HAP-1 (cell line): ENCODE measurements at regions not wholly inside any gene's neighbourhood (a gene's known extent, or its start where the extent isn't known, plus 50 kb on each side); places are given as distances from the start of the nearest gene placed in this dataset.

ENCODE experiments used
- DNase-seq, 2 experiments: peaks; one replicate each; pipeline ENCODE4 v3.0.0-alpha.2; 2016 to 2020; ENCODE audit warnings: low spot score in 2 of 2
- H3K27me3 ChIP-seq: fragments of 250-450 bp; sonication (Bioruptor Pico); 2 replicates; pipeline ENCODE4 v1.5.1; 2020; ENCODE audit warnings: low read depth, mild to moderate bottlenecking, moderate library complexity
- H3K36me3 ChIP-seq: fragments of 250-450 bp; sonication (Bioruptor Pico); replicated peaks from 2 replicates; pipeline ENCODE4 v1.5.1; 2020; ENCODE audit warnings: mild to moderate bottlenecking
- H3K4me1 ChIP-seq: fragments of 250-450 bp; sonication (Bioruptor Pico); 2 replicates; pipeline ENCODE4 v1.5.1; 2020; ENCODE audit warnings: mild to moderate bottlenecking
- H3K4me3 ChIP-seq: fragments of 250-450 bp; sonication (Bioruptor Pico); 2 replicates; pipeline ENCODE4 v1.5.1; 2020; ENCODE audit warnings: mild to moderate bottlenecking, moderate library complexity
- H3K9me3 ChIP-seq: fragments of 250-450 bp; sonication (Bioruptor Pico); 2 replicates; pipeline ENCODE4 v1.5.1; 2020; ENCODE audit warnings: mild to moderate bottlenecking, moderate library complexity
- in situ Hi-C: fragments of 300-500 bp; cut with MboI; formaldehyde crosslinking; loops from 3 replicates; pipeline ENCODE4 v1.14.3; 2020; ENCODE audit warnings: low sequenced_read_pairs, inconsistent platforms, mixed read lengths

GRCh38 chr9:10674586-10674985 is 61.8 kb upstream of the PTPRD start:
- no peak overlapping the region for H3K4me3 ChIP-seq
- no peaks in the 10 kb centered on the region for H3K4me1 ChIP-seq
- no peaks in the 10 kb centered on the region for H3K27me3 ChIP-seq
- H3K36me3 ChIP-seq = no peaks in the 10 kb centered on the region
- in situ Hi-C loops = no loop called here
- H3K9me3 ChIP-seq = no peaks in the 10 kb centered on the region
- DNase-seq = no peak

- no peak for DNase-seq
- no peaks in the 10 kb centered on the region for H3K9me3 ChIP-seq
- no peaks in the 10 kb centered on the region for H3K4me1 ChIP-seq
- in situ Hi-C loops = no loop called here
- no peak overlapping the region for H3K4me3 ChIP-seq
- no peaks in the 10 kb centered on the region for H3K36me3 ChIP-seq
- no peaks in the 10 kb centered on the region for H3K27me3 ChIP-seq
These were observed 65.2 kb upstream of the PTPRD start for GRCh38 chr9:10678010-10678409.

- Histone ChIP-seq H3K4me1 (no peaks in the 10 kb centered on the region), H3K36me3 (no peaks in the 10 kb centered on the region), H3K27me3 (no peaks in the 10 kb centered on the region), H3K9me3 (no peaks in the 10 kb centered on the region), H3K4me3 (no peak overlapping the region)
- DNase-seq = no peak
- in situ Hi-C loops = no loop called here
These were observed 66.0 kb upstream of the PTPRD start for GRCh38 chr9:10678790-10679189.

GRCh38 chr9:10686943-10687342 is 74.1 kb upstream of the PTPRD start:
- Histone ChIP-seq H3K36me3 (no peaks in the 10 kb centered on the region), H3K4me1 (no peaks in the 10 kb centered on the region), H3K9me3 (no peaks in the 10 kb centered on the region), H3K27me3 (no peaks in the 10 kb centered on the region), H3K4me3 (no peak overlapping the region)
- in situ Hi-C loops = no loop called here
- DNase-seq = no peak

- in situ Hi-C loops = no loop called here
- Histone ChIP-seq H3K36me3 (no peaks in the 10 kb centered on the region), H3K9me3 (no peaks in the 10 kb centered on the region), H3K4me3 (no peak overlapping the region), H3K4me1 (no peaks in the 10 kb centered on the region), H3K27me3 (no peaks in the 10 kb centered on the region)
- no peak for DNase-seq
These were observed 77.7 kb upstream of the PTPRD start for GRCh38 chr9:10690546-10690945.

GRCh38 chr9:10697044-10697443 is 84.2 kb upstream of the PTPRD start:
- H3K9me3 ChIP-seq = no peaks in the 10 kb centered on the region
- no peak for DNase-seq
- no peaks in the 10 kb centered on the region for H3K27me3 ChIP-seq
- H3K36me3 ChIP-seq = no peaks in the 10 kb centered on the region
- H3K4me1 ChIP-seq = no peaks in the 10 kb centered on the region
- no peak overlapping the region for H3K4me3 ChIP-seq
- in situ Hi-C loops = no loop called here

GRCh38 chr9:10700291-10700690 is 87.5 kb upstream of the PTPRD start:
- H3K36me3 ChIP-seq = no peaks in the 10 kb centered on the region
- no peak for DNase-seq
- no peaks in the 10 kb centered on the region for H3K4me1 ChIP-seq
- H3K9me3 ChIP-seq = no peaks in the 10 kb centered on the region
- no peaks in the 10 kb centered on the region for H3K27me3 ChIP-seq
- in situ Hi-C loops = no loop called here
- no peak overlapping the region for H3K4me3 ChIP-seq

- H3K4me3 ChIP-seq = no peak overlapping the region
- in situ Hi-C loops = no loop called here
- no peaks in the 10 kb centered on the region for H3K4me1 ChIP-seq
- H3K36me3 ChIP-seq = no peaks in the 10 kb centered on the region
- DNase-seq = no peak
- H3K27me3 ChIP-seq = no peaks in the 10 kb centered on the region
- no peaks in the 10 kb centered on the region for H3K9me3 ChIP-seq
These were observed 88.1 kb upstream of the PTPRD start for GRCh38 chr9:10700915-10701314.

GRCh38 chr9:10701906-10702305 is 89.1 kb upstream of the PTPRD start:
- Histone ChIP-seq H3K9me3 (no peaks in the 10 kb centered on the region), H3K4me1 (no peaks in the 10 kb centered on the region), H3K27me3 (no peaks in the 10 kb centered on the region), H3K4me3 (no peak overlapping the region), H3K36me3 (no peaks in the 10 kb centered on the region)
- DNase-seq = no peak
- in situ Hi-C loops = no loop called here

GRCh38 chr9:10703139-10703538 is 90.3 kb upstream of the PTPRD start:
- DNase-seq = no peak
- H3K4me3 ChIP-seq = no peak overlapping the region
- in situ Hi-C loops = no loop called here

GRCh38 chr9:10704720-10705119 is 91.9 kb upstream of the PTPRD start:
- Histone ChIP-seq H3K9me3 (no peaks in the 10 kb centered on the region), H3K4me3 (no peak overlapping the region), H3K27me3 (no peaks in the 10 kb centered on the region), H3K4me1 (no peaks in the 10 kb centered on the region), H3K36me3 (no peaks in the 10 kb centered on the region)
- in situ Hi-C loops = no loop called here
- no peak for DNase-seq

More at GRCh38 chr9:10703139-10703538, 90.3 kb upstream of the PTPRD start:
- Histone ChIP-seq H3K4me1 (no peaks in the 10 kb centered on the region), H3K9me3 (no peaks in the 10 kb centered on the region), H3K27me3 (no peaks in the 10 kb centered on the region), H3K36me3 (no peaks in the 10 kb centered on the region)

- no peak for DNase-seq
- Histone ChIP-seq H3K4me1 (no peaks in the 10 kb centered on the region), H3K9me3 (no peaks in the 10 kb centered on the region), H3K27me3 (no peaks in the 10 kb centered on the region), H3K36me3 (no peaks in the 10 kb centered on the region), H3K4me3 (no peak overlapping the region)
- in situ Hi-C loops = no loop called here
These were observed 92.6 kb upstream of the PTPRD start for GRCh38 chr9:10705383-10705782.

GRCh38 chr9:10706788-10707187 is 94.0 kb upstream of the PTPRD start:
- in situ Hi-C loops = no loop called here
- no peaks in the 10 kb centered on the region for H3K4me1 ChIP-seq
- no peaks in the 10 kb centered on the region for H3K36me3 ChIP-seq
- no peak for DNase-seq
- H3K4me3 ChIP-seq = no peak overlapping the region
- no peaks in the 10 kb centered on the region for H3K27me3 ChIP-seq
- H3K9me3 ChIP-seq = no peaks in the 10 kb centered on the region

GRCh38 chr9:10721301-10721700 is 108.5 kb upstream of the PTPRD start:
- no peaks in the 10 kb centered on the region for H3K36me3 ChIP-seq
- no peaks in the 10 kb centered on the region for H3K9me3 ChIP-seq
- no peak overlapping the region for H3K4me3 ChIP-seq
- no peak for DNase-seq
- in situ Hi-C loops = no loop called here
- no peaks in the 10 kb centered on the region for H3K4me1 ChIP-seq
- no peaks in the 10 kb centered on the region for H3K27me3 ChIP-seq

- Histone ChIP-seq H3K27me3 (no peaks in the 10 kb centered on the region), H3K4me1 (no peaks in the 10 kb centered on the region), H3K9me3 (no peaks in the 10 kb centered on the region), H3K4me3 (no peak overlapping the region), H3K36me3 (no peaks in the 10 kb centered on the region)
- in situ Hi-C loops = no loop called here
- DNase-seq = no peak
These were observed 116.4 kb upstream of the PTPRD start for GRCh38 chr9:10729213-10729612.
